ENCODE measurements at regions not wholly inside any gene's neighbourhood (a gene's known extent, or its start where the extent isn't known, plus 50 kb on each side); places are given as distances from the start of the nearest gene placed in this dataset.

DNA sequence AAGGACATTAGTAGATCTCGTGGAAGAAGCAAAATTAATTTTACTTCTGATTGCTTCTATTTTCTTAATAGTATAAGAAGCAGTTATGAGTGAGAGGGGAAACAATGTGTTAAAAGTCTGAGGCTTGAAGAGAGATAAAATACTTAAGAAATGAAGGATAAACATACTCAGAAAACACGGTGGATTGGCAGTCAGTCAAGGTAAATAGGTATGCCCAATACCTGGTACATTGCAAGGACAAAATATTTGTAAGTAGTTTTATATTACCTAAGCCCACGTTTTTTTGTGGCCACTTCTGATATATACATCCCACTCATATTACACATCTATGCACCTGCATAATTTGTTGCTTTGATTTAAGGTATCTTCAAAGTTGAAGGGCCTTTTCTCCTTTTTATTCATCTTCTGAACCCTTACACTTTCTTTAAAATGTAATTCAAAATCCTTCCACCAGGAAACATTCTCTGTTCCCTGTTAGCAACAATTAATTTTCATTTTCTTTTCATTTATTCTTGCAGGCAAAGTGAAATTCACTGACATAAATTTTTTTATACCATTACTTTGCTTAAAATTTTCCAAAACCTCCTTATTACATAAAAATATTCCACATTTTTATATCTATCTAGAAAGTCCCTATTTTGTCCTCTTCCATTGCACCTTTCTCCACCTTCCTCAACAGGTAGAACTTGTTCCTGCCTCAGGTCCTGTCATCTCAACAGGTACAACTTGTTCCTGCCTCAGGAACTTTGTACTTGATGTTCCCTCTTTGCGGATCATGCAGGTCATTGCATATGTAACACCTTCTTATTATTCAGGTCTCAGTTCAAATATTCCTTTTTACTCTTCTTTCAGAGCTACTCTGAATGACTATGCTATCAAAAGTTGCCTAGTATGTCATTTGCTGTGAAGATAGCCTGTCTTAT lies 755.7 kb upstream of the ALCAM start:
- DNase-seq = no peak

DNA sequence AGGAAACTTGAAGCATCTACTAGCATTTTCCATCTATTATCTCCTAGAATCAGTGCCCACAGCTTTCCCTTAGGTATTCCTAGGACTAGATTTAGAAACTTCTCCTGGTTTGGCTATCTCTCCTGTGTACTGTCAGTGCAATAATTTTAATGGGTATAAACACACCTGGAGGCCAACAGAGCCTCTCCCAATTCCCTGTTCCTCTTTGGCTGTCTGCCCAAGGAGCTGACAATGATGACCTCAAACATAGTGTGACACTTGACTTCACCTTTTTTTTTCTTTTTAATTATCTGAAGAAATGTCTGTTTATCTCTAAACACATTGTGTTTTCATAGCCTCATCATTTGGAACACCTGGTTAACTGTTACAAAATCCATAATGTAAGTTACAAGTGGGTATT lies 754.5 kb upstream of the ALCAM start:
- DNase-seq = no peak

DNA sequence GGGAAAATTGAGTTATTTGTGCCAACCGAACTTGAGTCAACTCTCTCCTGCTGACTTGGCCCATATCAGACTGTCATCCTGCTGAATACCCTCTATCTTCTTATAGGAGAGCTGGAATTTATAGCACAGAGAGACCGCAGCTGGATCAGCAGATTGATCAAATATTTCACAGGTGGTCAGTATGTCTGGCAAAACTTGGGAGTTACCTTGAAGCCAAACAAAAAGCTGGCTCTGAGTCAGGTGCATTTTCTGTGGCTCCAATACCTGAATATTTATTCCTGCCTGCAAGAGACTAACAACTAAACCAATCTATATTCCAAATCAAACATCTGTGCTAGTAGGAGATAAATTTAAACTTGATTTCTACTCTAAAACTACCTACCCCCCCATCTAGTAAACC lies 752.1 kb upstream of the ALCAM start:
- no peak for DNase-seq

DNA sequence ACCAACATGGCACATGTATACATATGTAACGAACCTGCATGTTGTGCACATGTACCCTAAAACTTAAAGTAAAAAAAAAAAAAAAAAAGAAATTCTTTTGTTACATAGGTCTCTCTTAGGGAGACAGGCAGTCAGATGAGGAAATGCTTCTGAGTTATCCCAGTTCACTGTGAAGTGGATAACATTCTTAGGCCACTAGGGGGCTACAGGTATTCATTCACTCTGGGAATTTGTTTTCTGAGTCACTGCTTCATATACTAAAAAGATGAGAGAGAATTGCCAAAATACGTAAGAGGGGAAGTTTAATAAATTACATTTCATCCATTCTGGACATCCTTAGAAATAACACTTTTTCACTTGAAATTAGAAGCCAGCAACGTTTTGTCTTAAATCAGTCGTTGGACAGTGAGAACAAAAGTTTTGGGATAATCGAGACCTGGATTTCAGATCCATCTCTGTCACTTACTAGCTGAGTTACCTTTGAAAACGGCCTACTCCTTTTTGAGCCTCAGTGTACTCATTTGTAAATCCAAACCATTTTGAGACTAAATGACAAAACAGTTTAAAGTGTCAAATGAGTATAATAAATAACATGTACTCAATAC lies 738.4 kb upstream of the ALCAM start:
- peak; percentile 20 for DNase-seq

DNA sequence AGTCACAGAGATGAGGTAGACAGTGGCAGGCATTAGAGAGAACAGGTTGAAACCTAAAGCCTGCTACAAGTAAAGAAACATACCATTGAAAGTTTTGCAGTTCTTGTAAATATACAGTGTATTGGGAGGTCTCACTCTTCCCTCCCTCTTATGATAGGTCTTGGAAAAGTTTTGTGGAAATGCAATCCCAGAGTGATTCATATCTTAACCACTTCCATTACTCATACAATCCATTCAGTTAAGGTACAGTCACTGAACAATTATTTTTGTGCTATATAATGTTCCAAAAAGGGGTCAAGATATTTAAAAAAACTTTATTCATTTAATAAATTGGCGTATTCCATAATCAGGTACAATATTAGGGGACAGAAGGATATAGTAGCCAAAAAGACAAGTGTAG lies 737.7 kb upstream of the ALCAM start:
- no peak for DNase-seq

DNA sequence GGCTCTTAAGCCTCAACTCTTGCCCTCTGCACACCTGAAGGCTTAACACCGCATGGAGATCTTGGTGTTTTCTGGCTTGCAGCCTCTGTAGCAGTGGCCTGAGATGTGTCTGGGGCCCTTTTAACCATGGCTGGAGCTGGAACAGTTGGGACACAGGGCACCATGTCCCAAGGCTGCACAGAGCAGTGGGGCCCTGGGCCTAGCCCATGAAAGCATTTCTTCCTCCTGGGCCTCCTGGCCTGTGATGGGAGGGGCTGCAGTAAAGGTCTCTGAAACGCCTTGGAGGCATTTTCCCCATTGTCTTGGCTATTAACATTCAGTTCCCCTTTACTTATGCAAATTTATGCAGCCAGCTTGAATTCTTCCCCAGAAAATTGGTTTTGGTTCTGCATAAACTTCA lies 735.5 kb upstream of the ALCAM start:
- DNase-seq = no peak

DNA sequence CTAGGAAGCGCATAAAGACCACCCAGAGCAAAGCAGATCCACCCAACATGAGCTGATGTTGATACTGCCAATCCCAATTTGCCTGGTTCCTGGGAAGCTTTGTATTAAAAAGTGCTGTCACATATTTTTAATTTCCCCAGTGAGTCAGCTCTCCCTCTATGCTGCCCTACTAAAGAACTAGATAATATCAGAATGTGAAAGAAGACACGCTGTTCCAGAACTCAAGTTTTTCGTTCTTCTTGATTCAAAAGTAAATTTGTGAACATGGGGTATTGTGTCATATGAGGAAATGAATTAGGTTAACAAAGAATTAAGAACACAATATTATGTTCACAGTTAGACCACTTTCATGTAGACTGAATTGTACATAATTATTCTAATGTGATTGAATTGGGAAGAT lies 734.2 kb upstream of the ALCAM start:
- no peak for DNase-seq

DNA sequence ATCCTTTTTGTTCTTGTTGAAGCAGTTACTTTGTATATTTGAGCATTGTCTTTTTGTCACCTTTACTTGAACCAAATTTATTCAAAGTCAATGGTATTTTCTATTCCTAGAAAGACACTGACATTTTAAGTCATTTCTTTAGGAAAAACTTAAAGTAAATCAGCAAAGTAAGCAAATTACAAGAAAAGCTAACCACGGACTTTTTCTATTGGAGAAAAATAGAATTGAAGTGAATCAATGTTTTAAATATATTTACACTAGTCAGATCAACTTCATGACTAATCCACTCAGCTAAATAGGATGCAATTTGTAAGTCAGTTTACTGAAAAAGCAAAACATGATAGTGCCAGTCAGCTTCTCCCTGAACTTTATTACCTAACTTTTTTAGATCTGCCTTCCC lies 733.8 kb upstream of the ALCAM start:
- DNase-seq = no peak

DNA sequence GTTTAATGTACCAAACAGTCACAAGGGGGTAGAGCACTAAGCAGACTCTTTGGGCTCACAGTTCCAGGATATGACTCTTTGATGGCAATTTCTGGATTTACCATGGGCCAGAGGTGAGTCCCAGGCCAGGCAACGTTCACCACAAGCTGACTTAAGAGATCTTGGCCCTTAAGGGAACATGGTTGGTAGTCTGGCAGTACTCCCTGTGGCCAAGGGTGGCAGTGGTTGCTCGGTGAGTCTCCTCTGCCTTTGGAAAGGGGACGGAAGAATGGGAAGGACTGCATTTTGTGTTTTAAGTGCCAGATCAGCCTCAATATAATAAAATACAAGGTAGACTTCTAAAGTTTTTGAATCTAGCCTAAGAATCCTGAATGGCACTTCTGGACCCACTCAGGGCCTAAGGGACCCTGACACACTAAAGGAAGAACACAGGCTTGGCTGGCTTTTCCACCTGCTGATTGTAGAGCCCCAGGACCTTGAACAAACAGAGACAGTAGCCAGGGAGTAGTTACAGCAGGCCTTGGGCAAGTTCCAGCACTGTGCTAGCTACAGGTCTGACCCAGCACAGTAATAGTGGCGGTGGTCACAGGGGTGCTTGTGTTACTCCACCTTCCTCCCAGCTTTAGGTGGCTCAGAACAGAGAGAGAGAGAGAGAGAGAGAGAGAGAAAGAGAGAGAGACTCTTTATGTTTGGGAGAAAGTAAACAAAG lies 730.7 kb upstream of the ALCAM start:
- no peak for DNase-seq

DNA sequence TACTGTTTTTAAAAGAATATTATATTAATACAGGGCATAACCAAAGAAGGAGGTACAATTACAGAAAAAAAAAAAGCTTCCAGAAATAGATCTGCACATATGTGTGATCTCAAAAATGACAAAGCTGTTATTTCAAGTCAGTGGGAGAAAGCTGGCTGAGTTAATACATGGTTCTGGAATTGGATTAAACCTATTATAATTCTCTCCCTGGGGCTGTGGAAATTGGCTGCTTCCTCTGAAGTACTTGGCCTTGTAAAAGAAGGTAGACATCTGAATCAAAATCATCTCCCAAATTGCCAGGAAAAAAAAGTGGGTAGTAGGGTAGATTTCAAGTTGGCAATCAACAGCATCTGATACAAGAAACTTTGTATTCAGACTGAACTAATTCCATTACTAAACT lies 723.9 kb upstream of the ALCAM start:
- DNase-seq = no peak

DNA sequence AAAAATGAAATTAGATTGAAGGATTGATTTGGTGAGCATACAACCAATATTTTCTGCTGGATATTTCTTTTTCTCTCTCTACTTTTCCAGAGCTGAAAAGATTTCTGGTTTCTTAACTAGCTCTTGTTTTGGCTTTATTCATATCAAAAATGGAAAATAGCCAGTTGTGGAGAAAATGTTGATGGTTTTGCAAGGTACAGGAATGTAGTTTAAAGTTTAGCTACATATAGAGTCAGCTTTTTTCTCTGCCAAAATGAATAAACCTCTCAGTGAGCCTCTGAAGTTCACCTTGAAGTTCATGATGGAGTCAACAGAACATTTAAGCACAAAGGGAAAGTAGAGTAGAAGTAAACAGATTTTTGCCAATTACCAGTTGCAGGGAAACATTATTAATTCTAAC lies 720.5 kb upstream of the ALCAM start:
- no peak for DNase-seq

DNA sequence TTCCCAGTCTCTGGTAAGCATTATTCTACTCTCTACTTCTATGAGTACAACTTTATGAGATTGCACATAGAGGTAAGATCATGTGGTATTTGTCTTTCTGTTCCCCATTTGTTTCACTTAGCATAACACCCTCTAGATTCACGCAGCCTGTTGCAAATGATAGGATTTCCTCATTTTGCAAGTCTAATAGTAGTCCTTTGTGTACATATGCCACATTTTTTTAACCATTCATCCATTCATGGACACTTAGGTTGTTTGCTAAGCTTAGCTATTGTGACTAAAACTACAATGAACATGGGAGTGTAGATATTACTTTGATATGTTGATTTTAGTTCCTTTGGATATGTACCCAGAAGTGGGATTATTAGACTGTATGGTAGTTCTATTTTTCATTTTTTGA lies 717.9 kb upstream of the ALCAM start:
- no peak for DNase-seq

DNA sequence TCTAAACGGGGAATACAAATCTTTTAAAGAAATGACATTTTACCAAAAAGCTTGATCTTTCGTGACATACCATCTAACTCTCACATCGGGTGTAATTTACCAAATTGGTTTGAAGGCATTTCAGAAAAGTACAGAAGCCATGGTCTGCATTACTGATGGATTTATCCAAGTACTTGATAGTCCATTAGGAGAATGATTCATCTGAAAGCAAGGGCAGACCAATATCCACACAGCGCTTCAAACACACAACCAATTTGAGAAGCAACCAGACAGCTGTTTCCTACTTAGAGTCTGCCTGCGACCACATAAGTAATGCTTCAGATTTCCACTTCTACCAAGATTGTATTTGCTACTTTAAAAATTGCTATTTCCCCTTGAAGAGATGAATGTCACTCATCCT lies 697.6 kb upstream of the ALCAM start:
- no peak for DNase-seq

DNA sequence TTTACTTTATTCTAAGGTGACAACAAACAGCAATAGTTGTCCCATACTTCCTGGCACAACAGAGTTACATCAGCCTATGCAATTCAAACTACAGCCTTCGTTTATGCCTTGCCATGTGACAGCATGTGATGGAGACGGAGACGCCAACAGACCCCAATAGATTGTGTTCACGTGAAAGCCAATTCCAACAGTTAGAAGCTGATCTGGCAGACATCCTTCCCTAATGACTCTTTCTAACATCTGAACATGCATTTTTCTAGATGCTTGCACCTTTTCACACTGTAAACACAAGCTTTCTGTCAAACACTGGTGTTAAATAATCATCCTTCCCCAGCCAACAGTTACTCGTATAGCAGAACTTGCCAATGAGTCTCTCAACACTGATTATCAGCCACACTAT lies 694.4 kb upstream of the ALCAM start:
- DNase-seq = no peak

DNA sequence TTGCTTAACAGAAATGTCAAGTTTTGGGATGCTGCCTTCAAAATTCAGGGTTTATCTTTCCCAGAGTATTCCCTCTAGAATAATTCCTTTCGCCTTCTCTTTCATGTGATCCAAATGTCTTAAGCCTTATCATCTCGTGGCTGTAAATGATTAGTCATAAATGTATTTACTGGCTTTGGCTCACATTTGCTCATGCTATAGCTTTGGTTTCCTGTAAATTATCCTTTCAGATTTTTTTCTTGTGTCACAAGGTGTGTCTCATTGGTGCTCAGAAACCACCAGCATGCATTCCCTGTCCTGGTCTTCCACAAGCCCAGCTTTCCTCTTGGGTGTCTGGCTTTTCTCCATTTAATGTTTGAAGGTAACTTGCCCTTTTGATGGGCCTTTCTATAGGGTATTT lies 692.7 kb upstream of the ALCAM start:
- no peak for DNase-seq

DNA sequence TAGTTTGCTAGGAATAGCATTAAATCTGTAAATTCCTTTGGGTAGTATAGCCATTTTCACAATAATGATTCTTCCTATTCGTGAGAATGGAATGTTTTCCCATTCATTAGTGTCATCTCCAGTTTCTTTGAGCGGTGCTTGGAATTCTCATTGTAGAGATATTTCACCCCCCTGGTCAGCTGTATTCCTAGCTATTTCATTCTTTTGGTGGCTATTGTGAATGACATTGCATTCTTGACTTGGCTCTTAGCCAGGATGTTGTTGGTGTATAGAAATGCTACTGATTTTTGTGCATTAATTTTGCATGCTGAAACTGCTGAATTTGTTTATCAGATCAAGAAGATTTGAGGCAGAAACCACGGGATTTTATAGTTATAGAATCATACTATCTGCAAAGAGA lies 690.5 kb upstream of the ALCAM start:
- no peak for DNase-seq

DNA sequence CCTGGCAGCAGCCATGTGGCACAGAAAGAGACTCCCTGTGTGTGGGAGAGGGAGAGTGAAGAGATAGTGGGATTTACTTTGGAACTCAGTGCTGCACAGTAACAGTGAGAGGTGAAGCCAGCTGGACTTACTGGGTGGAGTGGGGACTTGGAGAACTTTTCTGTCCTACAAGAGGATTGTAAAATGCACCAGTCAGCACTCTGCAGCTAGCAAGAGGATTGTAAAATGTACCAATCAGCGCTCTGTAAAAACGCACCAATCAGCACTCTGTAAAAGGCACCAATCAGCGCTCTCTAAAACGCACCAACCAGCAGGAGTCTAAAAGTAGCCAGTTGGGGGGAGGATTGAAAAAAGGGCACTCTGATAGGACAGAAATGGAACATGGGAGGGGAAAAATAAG lies 688.8 kb upstream of the ALCAM start:
- DNase-seq = no peak

DNA sequence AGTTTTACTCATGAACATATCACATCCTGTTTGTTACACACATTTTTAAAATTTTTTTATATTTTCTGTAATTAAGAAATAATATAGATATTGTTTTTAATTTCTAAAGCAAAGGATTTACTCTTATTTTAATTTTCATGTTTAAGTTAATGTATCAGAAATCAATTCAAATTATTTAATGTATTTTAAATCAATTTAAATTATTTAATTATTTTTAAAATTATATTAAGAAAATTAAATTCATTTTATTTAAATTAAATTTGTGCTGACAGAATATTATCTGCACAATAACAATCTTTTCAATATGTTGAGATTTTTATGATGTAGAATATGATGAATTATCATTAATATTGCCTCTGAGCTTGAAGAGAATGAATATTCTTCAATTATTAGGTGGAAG lies 681.2 kb upstream of the ALCAM start:
- no peak for DNase-seq

DNA sequence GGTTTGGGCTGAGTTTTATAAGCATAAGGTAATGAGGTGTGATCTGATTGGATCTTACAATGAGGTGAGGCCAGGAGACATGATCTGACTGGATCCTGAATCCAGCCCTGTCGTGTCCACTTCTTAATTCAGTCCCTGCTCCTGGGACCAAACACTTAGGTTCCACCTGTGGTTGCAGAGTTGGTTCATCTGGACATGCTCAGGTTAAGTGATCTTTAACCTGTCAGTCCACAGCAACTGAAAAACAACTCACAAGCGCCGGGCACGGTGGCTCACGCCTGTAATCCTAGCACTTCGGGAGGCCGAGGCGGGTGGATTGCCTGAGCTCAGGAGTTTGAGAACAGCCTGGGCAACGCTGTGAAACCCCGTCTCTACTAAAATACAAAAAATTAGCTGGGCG lies 679.3 kb upstream of the ALCAM start:
- no peak for DNase-seq

DNA sequence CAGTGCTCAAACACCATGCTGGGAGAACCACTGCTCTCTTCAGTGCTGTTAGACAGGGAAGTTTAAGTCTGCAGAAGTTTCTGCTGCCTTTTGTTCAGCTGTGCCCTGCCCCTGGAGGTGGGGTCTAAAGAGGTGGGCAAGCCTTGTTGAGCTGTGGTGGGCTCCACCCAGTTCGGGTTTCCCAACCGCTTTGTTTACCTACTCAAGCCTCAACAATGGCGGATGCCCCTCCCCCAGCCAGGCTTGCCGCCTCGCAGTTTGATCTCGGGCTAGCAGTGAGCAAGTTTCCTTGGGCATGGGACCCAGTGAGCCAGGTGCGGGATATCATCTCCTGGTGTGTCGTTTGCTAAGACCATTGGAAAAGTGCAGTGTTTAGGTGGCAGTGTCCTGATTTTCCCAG lies 670.2 kb upstream of the ALCAM start:
- no peak for DNase-seq

DNA sequence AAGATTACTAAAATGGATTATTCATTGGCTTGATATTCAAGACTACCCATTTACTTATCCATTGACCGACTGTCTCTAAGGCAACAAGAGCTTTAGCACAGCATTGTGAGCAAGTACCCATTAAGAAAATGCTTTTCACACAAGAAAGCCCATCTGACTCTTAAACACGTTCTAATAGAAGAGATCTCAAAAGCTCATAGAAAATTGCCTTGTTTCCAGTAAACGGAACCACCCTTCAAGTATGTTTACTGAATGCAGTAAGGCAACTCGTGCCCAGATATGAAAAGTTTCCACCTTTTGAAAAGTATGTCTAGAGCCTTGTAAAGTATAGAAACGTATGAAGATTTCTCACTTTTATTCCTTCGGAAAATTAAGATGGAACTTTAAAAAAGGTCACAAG lies 655.3 kb upstream of the ALCAM start:
- no peak for DNase-seq

DNA sequence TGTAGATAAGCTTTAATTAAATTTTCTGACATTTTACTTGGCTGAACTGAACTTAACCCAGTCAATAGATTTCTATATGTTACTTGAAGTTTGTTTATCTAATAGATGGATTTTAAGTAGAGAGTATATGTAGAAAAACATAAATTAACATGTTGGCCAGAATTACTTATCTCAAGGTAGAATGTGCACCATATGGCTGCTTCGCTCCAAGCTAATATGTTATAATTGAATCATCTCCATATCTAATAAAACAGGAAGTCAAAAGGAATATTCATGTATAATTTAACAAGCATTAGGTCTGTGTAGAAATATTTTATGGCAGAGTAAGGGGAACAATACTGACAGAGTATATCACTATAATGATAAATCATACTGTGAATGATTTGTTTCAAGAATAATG lies 650.7 kb upstream of the ALCAM start:
- no peak for DNase-seq

DNA sequence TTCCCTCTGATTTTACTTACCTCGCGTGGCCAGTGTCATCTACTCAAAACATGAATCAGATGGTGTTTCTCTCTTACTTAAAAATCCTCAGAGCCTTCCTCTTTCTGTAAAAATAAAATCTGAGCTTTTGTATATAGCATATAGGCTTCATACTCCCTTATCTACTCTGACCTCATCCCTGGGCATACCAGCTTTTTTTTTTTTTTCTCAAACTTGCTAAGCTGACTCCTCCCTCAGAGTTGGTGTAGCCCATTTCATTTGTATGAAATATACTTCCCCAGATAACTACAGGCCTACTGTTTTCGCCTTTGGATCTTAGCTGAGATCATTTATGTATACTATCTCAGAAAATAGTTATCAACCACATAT lies 648.9 kb upstream of the ALCAM start:
- DNase-seq = no peak

DNA sequence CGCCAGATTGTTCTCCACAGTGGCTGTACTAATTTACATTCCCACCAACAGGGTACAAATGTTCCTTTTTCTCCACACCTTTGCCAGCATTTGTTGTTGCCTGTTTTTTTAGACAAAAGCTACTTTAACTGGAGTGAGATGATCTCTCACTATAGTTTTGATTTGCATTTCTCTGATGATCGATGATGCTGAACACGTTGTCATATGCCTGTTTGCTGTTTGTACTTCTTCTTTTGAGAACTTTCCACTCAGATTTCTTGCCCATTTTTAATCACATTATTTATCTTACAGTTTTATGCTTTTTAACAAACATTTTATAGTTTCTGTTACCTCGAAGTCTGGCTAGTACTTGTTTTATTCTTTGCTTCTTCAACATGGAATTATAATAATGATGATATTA lies 643.7 kb upstream of the ALCAM start:
- no peak for DNase-seq

Data from hematopoietic multipotent progenitor cell treated with erythropoietin and hydrocortisone succinate and interleukin-3 and kit ligand, for 8 days (in vitro differentiated cells).